ENCODE measurements at regions not wholly inside any gene's neighbourhood (a gene's known extent, or its start where the extent isn't known, plus 50 kb on each side); places are given as distances from the start of the nearest gene placed in this dataset.

- DNase-seq = peak; percentile 34
Observed at GRCh38 chrX:131704136-131704695, 160.3 kb downstream of the OR13H1 start.

GRCh38 chrX:131709553-131709952, 165.7 kb downstream of the OR13H1 start:
- DNase-seq = no peak

DNA sequence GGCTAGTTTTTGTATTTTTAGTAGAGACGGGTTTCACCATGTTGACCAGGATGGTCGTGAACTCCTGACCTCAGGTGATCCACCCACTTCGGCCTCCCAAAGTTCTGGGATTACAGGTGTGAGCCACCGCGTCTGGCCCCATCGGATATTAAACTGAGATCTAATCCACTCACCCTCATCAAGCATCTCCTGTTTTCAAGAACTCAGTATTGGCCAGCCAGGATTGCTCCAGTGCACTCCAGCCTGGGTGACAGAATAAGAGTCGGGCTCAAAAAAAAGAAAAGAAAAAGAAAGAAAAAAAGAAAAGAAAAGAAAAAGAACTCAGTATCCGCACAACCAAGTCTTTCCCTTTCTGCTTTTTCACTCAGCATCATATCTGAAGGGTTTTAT, 167.6 kb downstream of the OR13H1 start:
- DNase-seq = no peak

DNA sequence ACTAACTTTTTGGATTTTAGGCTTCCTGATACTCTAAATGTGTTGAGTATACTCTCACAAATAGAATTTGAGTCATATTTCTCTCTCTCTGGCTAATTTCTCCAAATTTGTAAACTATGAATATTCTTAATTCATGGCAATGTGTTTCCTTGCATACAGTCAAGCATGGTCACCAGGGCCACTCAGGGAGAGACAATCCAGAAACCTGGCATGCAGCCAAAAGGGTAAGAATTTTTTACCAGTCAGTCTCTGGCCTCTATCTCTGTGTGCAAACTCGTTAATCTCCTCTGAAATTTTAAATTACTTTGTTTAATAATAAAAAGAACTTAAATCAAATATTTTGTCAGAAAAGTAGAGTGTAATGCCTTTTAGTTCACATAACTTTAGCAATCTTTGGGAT, 179.8 kb downstream of the OR13H1 start:
- DNase-seq = no peak

DNA sequence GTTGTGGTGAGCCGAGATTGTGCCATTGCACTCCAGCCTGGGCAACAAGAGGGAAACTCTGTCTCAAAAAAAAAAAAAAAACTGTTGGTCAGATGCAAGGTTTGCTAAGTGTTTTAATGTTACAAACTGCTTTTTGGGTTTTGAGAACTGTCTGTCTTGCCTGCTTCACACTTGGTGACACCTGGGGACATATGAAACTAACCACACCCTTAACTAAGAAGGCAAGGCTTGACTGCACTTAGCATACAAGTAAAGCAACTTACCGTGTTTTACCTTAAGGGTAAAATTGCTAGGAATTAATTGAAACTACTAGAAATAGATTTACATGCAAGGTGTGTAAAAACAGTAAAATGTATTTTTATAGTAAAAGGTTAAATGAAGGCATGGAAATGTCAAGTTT, 180.4 kb downstream of the OR13H1 start:
- DNase-seq = no peak

- no peak for DNase-seq
Observed at GRCh38 chrX:131725001-131725654, 181.3 kb downstream of the OR13H1 start.

- no peak for DNase-seq
Observed at GRCh38 chrX:131727778-131728177, 183.9 kb downstream of the OR13H1 start.

- no peak for DNase-seq
Observed at GRCh38 chrX:131728295-131729145, 184.6 kb downstream of the OR13H1 start.

- DNase-seq = no peak
Observed at GRCh38 chrX:131729295-131729694, 185.4 kb downstream of the OR13H1 start.

GRCh38 chrX:131734621-131735020, 190.7 kb downstream of the OR13H1 start:
- no peak for DNase-seq

GRCh38 chrX:131735127-131735526, 191.3 kb downstream of the OR13H1 start:
- no peak for DNase-seq

DNA sequence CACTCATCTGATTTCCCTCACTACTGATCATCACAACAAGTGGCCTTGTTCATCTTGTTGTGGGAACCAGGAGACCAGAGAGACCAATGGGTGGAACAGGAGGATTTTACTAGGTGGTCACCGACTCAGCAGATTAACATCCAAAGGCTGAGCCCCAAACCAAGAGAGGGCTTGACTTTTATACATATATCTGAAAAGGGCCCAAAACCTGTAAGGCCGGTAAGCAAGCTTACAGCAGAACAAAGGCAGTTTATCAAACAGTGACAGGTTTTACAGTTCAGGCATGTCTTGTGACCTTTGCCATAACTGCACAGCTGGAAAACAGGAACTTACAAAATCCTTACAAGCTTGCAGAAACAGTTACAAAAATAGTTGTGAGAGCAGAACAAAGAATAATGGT, 195.9 kb downstream of the OR13H1 start:
- DNase-seq = no peak

- no peak for DNase-seq
Observed at GRCh38 chrX:131741103-131741581, 197.3 kb downstream of the OR13H1 start.

GRCh38 chrX:131745942-131746489, 202.1 kb downstream of the OR13H1 start:
- no peak for DNase-seq

- no peak for DNase-seq
Observed at GRCh38 chrX:131746491-131746968, 202.7 kb downstream of the OR13H1 start.

DNA sequence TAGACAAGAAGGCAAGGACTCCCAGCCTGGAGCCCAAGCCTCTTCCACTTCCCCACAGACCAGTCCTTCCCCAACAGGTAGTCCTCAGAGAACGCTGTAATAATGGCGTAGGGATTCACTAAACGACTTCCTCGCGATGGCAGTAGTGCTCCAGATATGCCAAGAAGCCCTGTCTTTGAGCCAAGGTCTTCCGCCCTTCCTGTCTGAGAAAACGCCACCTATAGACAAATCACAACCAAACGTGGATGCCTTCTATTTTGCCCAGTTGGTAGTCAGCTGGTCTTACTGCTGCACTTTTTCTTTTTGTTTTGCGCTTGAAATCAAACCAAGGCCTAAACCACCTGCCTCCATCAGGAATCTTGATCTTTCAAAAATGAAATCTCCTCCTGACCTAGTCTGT, 203.3 kb downstream of the OR13H1 start:
- no peak for DNase-seq

- no peak for DNase-seq
Observed at GRCh38 chrX:131752493-131753198, 208.8 kb downstream of the OR13H1 start.

DNA sequence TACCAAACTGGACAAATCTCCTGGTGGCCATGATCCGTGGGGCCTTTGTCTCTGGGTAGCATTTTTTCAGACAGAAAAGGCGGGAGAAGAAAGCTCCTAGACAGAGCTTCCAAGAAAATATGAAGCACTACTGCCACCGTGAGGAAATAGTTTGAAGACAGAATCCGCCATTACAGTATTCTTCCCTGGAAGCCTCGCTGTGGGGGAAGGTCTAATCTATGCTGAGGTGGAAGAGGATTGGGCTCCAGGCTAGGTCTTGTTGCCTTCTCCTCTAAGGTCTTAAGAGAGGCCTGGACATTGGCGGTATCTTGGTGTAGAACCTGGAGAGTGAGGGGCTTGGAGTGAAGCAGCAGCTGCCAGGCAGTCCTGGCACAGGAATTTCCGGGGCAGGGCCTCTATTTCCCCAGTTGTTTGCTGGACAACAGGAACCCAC, 218.9 kb downstream of the OR13H1 start:
- peak; percentile 33 for DNase-seq

GRCh38 chrX:131763674-131764073, 219.8 kb downstream of the OR13H1 start:
- peak; percentile 20 for DNase-seq

- no peak for DNase-seq
Observed at GRCh38 chrX:131764216-131764615, 220.3 kb downstream of the OR13H1 start.

DNA sequence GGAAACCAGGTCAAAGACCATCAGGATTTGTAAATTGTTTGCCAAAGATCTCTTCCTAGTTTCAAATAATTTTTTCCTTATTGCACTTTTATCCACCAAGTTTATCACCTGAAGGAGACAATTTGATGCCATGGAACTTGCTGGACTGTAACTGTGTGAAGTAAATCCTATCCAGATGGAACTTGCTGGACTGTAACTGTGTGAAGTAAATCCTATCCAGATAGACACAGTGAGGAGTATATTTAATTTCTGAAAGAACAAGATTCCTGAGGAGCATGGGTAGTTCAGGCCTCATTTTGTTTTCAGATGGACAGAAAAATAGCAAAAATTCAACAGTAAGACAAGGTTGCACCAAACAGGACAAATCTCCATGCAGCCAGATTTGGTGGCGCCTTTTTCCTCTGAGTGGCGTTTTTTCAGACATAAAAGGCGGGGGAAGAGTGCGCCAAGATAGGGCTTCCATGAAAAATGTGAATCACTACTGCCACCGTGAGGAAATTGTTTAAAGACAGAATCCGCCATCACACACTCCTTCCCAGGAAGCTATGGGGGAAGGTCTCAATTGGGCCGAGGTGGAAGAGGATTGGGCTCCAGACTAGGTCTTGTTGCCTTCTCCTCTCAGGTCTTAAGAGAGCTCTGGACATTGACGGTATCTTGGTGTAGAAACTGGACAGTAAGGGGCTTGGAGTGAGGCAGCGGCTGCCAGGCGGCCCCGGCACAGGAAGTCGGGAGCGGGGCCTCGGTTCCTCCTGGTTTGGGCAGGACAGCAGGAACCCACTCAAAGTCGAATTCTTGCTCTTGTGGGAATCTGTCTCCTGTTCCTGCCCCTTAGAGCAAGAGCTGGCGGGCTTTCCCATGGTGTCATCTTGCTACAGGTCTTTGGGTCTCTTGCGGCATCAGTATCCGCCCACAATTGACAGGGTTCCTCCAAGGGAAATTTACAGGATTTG, 234.7 kb downstream of the OR13H1 start:
- DNase-seq = no peak

DNA sequence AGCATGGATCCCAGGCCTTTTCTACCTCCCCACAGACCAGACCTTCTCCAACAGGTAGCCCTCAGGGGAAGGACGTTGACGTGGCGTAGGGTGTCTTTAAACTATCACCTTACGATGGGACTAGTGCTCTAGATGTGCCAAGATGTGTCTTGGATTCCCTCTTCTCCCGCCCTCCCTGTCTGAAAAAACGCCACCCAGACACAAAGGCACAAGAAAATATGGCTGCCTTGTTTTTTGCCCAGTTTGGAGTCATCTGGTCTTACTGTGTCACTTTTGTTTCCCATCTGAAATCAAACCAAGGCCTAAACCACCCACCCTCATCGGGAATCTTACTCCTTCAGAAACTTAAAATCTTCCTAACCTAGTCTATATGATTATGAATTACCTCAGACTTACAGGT, 235.4 kb downstream of the OR13H1 start:
- DNase-seq = no peak
